HCT116 (cell line): ENCODE measurements at regions not wholly inside any gene's neighbourhood (a gene's known extent, or its start where the extent isn't known, plus 50 kb on each side); places are given as distances from the start of the nearest gene placed in this dataset.

Source experiments
- EZH2phosphoT487 ChIP-seq: fragments of 200-600 bp; IDR thresholded peaks from 2 replicates; pipeline ENCODE4 v1.6.1; 2018; ENCODE audit warnings: antibody characterized with exemption, borderline replicate concordance
- FOSL1 ChIP-seq: IDR thresholded peaks from 2 replicates; pipeline ENCODE4 v1.6.1; 2012; ENCODE audit warnings: low read depth
- POLR2A ChIP-seq: IDR thresholded peaks from 2 replicates; pipeline ENCODE4 v1.7.0; 2011; ENCODE audit warnings: borderline replicate concordance; ENCODE audit not compliant: insufficient read depth, insufficient read length; ENCODE audit errors: extremely low read depth
- POLR2AphosphoS5 ChIP-seq: IDR thresholded peaks from 2 replicates; pipeline ENCODE4 v1.6.1; 2011; ENCODE audit warnings: mild to moderate bottlenecking, low read depth, low read length, moderate library complexity
- SIN3A ChIP-seq: IDR thresholded peaks from 2 replicates; pipeline ENCODE4 v1.6.1; 2012; ENCODE audit warnings: low read depth
- TCF7L2 ChIP-seq: IDR thresholded peaks from 2 replicates; pipeline ENCODE4 v1.7.0; 2011; ENCODE audit warnings: borderline replicate concordance, inconsistent platforms; ENCODE audit not compliant: insufficient read depth, insufficient read length; ENCODE audit errors: extremely low read depth
- TF ChIP-seq, protein P1 (sequence below), 3 experiments: fragments of 200-600 bp in 1 of 3; sonication (generic) in 1 of 3; IDR thresholded peaks in 2 of 3; conservative IDR thresholded peaks in 1 of 3; 2 replicates each; pipeline ENCODE4 v1.5.1; 2012 to 2017; ENCODE audit warnings: low read depth in 2 of 3, low read length in 2 of 3, antibody characterized with exemption in 1 of 3, borderline replicate concordance in 1 of 3, control low read depth in 1 of 3, mild to moderate bottlenecking in 1 of 3, mixed read lengths in 1 of 3, mixed run types in 1 of 3, moderate library complexity in 1 of 3; ENCODE audit not compliant: insufficient read depth in 1 of 3
- TF ChIP-seq, protein P2 (sequence below): IDR thresholded peaks from 2 replicates; pipeline ENCODE4 v1.6.1; 2012; ENCODE audit warnings: low read depth
- TF ChIP-seq, protein P3 (sequence below): IDR thresholded peaks from 2 replicates; pipeline ENCODE4 v1.6.1; 2011; ENCODE audit warnings: mild to moderate bottlenecking, low read length, moderate library complexity; ENCODE audit not compliant: insufficient replicate concordance; ENCODE audit errors: extremely low read depth

DNA sequence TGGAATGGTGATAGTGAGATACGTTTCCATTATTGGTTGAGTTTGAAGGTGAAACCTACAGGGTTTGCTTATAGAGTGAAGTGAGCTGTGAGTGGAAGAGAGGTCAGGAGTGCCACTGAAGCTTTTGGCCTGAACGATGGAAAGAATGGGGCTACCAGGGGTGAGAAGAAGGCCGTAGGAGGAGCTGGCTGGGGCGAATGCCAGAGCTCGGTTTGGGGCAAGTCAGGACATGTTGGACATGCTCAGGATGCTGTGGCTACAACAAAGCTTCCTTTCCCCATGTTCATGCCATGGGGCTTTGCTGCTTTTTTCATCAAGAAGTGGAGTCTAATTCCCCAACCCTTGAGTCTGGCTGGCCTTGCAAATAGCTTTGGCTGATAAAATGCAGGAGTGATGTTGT lies 253.7 kb downstream of the GLRX3 start:
- TF ChIP-seq EZH2phosphoT487 (no peak), POLR2A (no peak), POLR2AphosphoS5 (no peak), SIN3A (no peak), TCF7L2 (no peak), FOSL1 (no peak)
- TF ChIP-seq, protein P1, sequence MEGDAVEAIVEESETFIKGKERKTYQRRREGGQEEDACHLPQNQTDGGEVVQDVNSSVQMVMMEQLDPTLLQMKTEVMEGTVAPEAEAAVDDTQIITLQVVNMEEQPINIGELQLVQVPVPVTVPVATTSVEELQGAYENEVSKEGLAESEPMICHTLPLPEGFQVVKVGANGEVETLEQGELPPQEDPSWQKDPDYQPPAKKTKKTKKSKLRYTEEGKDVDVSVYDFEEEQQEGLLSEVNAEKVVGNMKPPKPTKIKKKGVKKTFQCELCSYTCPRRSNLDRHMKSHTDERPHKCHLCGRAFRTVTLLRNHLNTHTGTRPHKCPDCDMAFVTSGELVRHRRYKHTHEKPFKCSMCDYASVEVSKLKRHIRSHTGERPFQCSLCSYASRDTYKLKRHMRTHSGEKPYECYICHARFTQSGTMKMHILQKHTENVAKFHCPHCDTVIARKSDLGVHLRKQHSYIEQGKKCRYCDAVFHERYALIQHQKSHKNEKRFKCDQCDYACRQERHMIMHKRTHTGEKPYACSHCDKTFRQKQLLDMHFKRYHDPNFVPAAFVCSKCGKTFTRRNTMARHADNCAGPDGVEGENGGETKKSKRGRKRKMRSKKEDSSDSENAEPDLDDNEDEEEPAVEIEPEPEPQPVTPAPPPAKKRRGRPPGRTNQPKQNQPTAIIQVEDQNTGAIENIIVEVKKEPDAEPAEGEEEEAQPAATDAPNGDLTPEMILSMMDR (IDR thresholded peaks at IDR 0.05 in 2 of 3, conservative IDR thresholded peaks at IDR 0.05 in 1 of 3; ENCODE audit: borderline replicate concordance in 1 of 3, insufficient read depth in 1 of 3, low read depth in 2 of 3, low read length in 2 of 3): no peak
- TF ChIP-seq, protein P2, sequence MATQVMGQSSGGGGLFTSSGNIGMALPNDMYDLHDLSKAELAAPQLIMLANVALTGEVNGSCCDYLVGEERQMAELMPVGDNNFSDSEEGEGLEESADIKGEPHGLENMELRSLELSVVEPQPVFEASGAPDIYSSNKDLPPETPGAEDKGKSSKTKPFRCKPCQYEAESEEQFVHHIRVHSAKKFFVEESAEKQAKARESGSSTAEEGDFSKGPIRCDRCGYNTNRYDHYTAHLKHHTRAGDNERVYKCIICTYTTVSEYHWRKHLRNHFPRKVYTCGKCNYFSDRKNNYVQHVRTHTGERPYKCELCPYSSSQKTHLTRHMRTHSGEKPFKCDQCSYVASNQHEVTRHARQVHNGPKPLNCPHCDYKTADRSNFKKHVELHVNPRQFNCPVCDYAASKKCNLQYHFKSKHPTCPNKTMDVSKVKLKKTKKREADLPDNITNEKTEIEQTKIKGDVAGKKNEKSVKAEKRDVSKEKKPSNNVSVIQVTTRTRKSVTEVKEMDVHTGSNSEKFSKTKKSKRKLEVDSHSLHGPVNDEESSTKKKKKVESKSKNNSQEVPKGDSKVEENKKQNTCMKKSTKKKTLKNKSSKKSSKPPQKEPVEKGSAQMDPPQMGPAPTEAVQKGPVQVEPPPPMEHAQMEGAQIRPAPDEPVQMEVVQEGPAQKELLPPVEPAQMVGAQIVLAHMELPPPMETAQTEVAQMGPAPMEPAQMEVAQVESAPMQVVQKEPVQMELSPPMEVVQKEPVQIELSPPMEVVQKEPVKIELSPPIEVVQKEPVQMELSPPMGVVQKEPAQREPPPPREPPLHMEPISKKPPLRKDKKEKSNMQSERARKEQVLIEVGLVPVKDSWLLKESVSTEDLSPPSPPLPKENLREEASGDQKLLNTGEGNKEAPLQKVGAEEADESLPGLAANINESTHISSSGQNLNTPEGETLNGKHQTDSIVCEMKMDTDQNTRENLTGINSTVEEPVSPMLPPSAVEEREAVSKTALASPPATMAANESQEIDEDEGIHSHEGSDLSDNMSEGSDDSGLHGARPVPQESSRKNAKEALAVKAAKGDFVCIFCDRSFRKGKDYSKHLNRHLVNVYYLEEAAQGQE: no peak
- TF ChIP-seq, protein P3, sequence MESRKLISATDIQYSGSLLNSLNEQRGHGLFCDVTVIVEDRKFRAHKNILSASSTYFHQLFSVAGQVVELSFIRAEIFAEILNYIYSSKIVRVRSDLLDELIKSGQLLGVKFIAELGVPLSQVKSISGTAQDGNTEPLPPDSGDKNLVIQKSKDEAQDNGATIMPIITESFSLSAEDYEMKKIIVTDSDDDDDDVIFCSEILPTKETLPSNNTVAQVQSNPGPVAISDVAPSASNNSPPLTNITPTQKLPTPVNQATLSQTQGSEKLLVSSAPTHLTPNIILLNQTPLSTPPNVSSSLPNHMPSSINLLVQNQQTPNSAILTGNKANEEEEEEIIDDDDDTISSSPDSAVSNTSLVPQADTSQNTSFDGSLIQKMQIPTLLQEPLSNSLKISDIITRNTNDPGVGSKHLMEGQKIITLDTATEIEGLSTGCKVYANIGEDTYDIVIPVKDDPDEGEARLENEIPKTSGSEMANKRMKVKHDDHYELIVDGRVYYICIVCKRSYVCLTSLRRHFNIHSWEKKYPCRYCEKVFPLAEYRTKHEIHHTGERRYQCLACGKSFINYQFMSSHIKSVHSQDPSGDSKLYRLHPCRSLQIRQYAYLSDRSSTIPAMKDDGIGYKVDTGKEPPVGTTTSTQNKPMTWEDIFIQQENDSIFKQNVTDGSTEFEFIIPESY: no peak
